ENCODE measurements at regions not wholly inside any gene's neighbourhood (a gene's known extent, or its start where the extent isn't known, plus 50 kb on each side); places are given as distances from the start of the nearest gene placed in this dataset.
A peak's percentile ranks its signal among the peaks of the same experiment; 100 is the strongest.

DNA sequence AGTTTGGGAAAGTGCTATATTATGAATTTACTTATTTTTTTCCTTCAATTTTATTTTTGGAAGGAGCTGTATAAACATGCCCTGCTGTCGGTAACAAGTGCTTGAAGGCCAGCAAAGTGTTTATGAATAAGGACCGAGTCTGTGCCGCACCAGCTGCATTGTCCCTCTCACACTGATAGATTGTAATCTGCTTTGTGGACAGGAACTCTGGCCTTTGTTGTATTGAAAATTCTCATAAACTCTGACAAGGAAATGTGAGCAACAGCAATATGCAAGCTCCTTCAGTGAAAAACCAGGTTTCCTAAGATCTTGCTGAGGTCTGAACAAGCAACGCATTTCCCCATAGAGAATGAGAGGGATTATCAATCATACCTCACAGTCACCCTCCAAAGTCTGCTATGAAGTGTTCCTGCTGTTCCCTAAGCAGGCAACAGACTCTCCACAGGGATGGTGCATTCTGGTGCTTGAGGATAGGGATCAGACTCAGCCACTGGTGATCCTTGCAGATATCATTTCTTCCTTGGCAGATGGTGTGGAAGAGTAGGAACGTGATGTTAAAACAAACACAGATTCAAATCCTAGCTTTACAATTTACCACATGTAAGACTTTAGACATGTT is 109.6 kb downstream of the KCNJ2 start:
- no peak for DNase-seq (ENCODE audit: low read depth)

DNA sequence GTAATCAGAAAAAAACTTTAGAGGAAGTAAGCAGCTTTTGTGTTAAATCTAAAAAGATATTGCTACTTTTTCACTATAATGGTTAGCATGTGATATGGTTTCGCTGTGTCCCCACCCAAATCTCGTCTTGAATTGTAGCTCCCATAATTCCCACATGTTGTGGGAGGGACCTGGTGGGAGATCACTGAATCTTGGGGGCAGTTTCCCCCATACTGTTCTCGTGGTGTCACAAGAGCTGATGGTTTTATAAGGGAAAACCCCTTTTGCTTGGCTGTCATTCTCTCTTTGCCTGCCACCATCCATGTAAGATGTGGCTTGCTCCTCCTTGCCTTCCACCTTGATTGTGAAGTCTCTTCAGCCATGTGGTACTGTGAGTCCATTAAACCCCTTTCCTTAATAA is 117.1 kb downstream of the KCNJ2 start:
- no peak for DNase-seq (ENCODE audit: low read depth)

DNA sequence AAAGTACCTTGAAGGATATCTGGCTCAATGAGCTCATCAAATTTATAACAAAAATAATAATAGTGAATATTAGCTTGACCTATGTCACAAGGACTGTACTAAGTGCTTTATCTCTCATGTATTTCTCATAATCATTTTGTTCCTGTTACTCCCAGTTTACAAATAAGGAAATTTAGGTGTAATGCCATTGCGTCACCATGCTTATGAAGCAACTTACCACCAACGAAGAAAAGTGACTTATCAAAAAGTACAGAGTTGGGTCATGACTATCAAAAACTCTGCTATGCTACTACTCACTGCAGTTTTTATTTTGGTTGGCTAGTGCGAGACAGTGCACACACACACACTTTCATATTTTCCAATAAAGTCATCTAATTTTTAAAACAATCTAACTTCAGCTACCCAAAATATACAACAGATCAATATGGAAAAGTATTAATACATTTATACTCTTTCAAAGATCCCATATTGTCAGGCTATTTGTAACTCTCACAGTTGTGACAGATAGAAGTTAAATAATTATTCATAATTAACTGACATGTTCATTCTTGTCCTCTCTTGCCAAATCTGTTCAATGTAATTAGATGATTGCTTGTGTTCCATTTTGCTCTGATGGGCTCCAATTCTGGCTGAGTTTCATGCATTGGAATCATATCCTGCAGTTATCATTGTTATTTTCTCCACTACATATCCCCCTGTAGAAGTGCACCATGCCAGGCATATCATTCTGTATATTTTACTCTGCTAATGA is 119.4 kb downstream of the KCNJ2 start:
- no peak for DNase-seq (ENCODE audit: low read depth)

DNA sequence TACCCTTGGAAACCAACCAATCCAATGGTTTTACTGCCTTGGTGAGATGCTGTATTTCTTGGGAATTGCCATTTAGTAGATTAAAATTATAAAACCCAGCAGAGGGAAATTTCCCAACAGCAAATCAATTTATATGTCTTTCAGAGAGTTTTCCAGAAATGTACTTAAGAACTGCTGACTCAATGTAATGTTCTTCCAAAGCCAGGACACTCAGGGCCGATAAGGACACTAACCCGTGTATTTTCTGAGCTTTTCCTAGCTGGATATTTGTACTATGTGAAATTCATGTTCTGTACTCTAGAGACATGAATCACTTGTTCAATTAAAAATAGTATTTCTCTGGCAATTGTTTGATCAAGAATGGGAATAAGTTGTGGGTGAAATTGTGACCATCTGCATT is 121.4 kb downstream of the KCNJ2 start:
- DNase-seq (ENCODE audit: low read depth) = no peak

DNA sequence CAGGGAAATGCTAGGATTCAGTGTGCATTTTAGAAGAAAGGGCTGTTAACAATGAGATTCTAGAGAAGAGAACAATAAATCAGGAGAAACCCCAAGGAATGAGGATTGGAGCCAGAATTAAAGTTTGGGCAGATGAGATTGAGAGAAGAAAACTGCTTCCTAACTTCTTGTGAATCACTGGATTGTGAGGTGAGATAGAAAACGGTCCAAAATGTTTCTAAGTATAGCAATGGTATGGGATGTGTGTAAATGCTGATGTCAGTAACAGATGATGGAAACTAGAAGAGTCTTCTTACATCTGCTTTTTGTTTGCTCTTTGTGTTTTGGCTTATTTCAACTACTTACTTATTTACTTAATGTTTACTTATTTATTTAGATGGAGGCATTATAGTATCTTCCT is 123.0 kb downstream of the KCNJ2 start:
- DNase-seq (ENCODE audit: low read depth) = no peak

GRCh38 chr17:70293564-70294310 is 124.4 kb downstream of the KCNJ2 start:
- DNase-seq (ENCODE audit: low read depth) = peak; percentile 84

GRCh38 chr17:70295329-70295728 is 126.0 kb downstream of the KCNJ2 start:
- no peak for DNase-seq (ENCODE audit: low read depth)

DNA sequence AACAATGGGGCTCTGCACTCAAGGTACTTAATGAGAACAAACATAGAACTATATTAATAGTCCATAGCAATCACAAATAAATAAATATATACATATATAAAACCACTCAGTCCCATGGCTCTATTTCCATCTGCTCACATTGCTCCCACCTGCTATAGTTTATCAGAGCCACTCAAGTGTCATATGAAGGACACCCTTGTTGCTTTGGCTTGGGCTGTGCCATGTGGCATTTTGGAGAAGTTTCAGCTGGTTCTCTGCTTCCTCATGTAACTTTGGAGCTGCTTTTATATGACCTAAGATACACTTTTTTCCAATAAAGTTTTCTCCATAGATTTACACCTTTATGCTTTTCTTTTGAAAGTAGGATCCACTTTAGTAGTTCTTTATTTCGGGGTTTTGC is 126.4 kb downstream of the KCNJ2 start:
- no peak for DNase-seq (ENCODE audit: low read depth)

DNA sequence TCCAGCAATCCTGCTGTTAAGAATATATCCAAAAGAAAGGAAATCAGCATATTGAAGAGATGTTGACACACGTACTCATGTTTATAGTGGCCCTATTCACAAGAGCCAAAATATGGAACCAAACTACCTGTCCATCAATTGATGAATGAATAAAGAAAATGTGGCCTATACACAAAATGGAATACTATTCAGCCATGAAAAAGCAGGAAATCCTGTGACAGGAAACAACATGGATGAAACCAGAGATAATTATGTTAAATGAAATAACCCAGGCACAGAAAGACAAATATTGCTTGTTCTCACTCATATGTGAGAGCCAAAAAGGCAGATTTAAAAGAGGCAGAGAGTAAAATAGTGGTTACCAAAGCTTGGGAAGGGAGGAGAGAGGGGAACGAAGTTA is 127.1 kb downstream of the KCNJ2 start:
- DNase-seq (ENCODE audit: low read depth) = no peak

- no peak for DNase-seq (ENCODE audit: low read depth)
These were observed 128.1 kb downstream of the KCNJ2 start for GRCh38 chr17:70297397-70297796.

DNA sequence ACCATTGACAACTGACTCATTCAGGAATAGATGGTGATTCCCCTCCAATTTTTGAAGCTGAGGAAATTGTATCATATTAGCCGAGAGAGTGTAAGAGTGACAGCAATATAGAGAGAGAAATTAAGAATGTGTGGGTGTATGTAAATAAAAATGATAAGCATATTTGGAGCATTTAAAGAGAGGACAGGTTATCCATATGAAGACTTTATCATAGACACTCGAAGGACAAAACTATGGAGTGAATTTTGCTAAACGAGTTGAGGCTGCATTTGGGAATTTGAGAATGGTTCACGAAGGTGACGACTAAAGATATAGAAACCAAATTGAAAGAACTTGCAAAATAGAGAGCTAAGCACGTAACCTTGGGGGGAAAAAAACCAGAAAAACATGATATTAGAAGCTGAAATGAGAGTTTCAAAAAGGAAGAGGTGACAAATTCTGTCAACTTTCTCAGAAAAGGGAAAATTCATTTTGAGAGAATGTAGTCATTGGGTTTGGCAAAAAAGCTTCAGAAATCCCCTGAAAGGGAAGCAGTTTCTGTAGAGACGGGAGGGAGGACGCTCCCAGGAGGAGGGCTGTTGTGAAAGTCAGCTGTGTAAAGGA is 129.7 kb downstream of the KCNJ2 start:
- DNase-seq (ENCODE audit: low read depth) = no peak

DNA sequence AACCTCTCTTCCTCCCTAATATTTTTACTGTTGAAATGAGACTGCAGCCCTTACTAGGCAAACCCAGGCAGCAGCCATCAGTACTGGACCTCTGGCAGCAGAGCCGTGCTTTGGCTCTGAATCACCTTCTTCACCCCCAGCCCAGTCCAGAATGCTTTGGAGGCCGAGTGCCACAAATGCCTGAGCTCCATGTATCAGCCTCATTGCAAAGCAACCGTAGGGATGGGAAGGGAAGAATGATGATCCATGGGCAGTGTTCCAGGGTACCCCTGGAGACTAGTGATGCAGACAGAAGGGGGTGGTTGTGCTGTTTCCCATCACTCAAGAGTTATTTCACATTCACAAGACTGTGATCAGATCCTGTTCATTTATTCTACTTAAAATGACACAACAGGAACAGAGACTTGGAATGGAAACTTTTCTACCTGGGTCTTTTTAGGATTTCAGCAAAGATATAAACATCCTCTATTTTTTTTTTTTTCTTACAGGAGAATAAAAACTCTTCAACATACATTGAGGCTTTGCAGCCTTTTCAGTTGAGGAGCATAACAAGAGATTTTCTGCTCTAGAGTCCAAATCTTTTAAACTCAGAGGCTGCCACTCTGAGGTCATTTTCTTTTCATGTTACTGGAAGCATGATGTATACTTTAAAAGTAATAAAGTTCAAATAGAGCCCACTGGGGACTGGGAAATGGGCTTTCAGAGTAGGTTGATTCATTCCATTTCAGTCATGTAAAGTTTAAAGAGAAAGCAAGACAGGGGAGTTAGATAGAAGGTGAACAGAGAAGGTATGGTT is 138.3 kb downstream of the KCNJ2 start:
- peak; percentile 27 for DNase-seq (ENCODE audit: low read depth)

DNA sequence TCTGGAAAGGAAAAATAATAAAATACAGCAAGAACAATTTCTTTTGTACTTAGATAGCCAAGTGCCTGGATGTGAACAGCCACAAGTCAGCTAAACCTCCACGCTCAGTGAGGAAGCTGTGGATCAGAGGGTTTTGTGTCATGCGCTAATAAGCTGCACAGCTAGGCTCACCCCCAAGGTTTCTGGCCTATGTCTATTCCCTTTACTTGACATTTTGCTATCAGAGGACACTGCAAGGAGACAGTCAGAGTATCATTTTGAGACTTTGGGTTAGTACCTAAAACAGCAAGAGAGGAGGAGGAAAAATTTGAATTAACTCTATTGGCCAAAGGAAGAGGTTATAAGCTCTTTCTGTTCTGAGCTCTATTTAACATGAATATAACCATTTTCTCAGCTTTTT is 139.3 kb downstream of the KCNJ2 start:
- DNase-seq (ENCODE audit: low read depth) = no peak

DNA sequence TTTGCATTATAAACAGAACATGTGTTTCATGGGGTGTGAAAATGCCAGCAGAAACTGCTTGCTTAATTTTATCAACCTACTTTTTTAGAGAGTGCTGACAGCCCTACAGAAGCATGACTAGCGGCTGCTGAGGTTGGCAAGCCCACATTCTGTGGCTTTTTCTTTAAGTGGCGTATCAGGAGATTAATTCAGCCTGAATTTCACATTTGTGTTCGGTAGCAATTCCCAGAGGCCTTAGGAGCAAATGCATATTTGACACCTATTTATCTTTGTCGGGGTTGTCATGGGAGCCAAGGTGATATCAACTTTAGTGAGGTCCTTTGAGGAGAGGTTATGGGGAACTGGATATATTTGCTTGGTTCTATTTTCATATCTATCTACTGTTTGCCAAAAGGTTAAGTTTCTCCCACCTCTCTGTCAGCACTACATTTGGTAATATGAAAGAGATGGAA is 140.9 kb downstream of the KCNJ2 start:
- DNase-seq (ENCODE audit: low read depth) = no peak

DNA sequence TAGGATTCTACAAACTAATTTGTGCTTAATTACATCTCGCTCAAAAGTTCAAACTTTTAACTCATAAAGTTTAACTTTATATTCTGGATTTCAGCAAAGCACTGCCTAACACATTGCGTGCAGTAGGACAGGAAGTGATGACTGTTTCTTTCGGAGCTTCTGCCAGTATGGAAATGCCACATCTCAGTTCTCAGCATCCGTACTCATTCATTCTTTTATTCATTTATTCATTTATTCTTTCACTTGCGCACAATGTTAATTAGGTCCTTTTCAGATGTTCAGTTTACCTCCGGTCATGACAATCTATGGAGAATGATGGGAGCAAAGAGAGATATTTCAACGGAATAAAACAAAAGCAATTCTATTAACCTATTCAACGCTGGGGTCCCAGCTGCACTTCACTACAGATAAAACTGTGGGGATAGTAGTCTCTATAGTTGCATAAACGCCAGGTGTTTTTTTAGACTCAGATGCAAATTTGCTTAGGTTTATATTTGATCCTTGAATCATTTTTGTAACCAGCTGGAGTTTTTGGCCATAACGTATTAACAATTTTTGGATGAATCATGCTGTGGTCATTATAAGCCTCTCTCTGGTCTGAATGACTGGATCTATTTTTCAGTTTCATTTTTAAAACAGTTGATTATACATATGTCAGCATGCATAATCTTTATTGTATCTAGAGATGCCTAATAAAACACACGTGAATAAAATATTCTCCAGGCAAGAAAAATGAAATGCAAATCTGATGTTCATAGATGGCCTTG is 143.9 kb downstream of the KCNJ2 start:
- DNase-seq (ENCODE audit: low read depth) = peak; percentile 30

- no peak for DNase-seq (ENCODE audit: low read depth)
These were observed 144.8 kb downstream of the KCNJ2 start for GRCh38 chr17:70314096-70314495.

DNA sequence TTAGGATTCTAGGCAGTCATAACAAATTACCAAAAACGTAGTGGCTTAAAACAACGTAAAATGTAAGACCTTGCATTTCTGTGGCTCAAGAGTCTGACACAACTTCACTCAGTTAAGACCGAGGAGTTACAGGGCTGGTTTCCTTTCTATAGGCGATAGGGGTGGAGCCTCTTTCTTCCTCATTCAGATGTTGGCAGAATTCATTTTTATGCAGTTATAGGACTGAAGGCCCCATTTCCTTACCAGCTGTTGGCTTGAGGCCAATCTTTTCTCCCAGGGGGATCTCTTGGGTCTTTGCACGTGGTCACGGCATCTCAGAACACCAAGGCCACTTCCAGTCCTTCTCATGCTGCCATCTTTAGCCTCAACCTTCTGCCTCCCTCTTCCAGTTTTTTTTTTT is 145.2 kb downstream of the KCNJ2 start:
- DNase-seq (ENCODE audit: low read depth) = no peak

- DNase-seq (ENCODE audit: low read depth) = no peak
These were observed 148.1 kb downstream of the KCNJ2 start for GRCh38 chr17:70317421-70317820.

- DNase-seq (ENCODE audit: low read depth) = no peak
These were observed 148.7 kb downstream of the KCNJ2 start for GRCh38 chr17:70318051-70318450.

DNA sequence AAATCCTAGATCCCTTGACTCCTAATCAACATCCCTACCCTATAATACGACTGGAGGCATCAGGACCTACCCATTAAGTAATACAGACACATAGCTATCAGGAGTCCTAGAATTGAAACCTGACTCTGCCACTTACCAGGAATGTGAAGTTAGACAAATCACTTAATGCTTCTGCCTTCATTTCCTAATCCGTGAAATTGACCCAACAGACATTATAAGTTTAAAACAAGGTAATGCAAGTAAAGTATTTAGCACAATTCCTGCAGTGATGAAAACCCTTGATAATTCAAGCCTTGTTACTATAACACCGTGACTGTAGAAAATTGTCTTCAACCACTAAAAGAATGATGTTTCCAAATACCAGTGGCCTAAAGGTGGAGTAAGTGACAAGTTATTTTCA is 150.2 kb downstream of the KCNJ2 start:
- no peak for DNase-seq (ENCODE audit: low read depth)

All from HT1080 (cell line).